Activated CD4-positive, alpha-beta T cell treated with anti-CD3 and anti-CD28 coated beads, Interleukin-2, amount 10 ng/mL, durations not matched to agents 24 days and 14 days (primary cell): ENCODE measurements at regions not wholly inside any gene's neighbourhood (a gene's known extent, or its start where the extent isn't known, plus 50 kb on each side); places are given as distances from the start of the nearest gene placed in this dataset.

Source experiments
- DNase-seq: peaks from one replicate; pipeline ENCODE4 v3.0.0; 2022
- H3K27ac Mint-ChIP-seq: one replicate; pipeline ENCODE4 v1.8.0; 2022; ENCODE audit warnings: mild to moderate bottlenecking, mixed read lengths
- H3K27me3 Mint-ChIP-seq: one replicate; pipeline ENCODE4 v1.8.0; 2022; ENCODE audit warnings: mixed read lengths
- H3K36me3 Mint-ChIP-seq: one replicate; pipeline ENCODE4 v1.8.0; 2022; ENCODE audit warnings: low read depth, mild to moderate bottlenecking, mixed read lengths
- H3K4me1 Mint-ChIP-seq: one replicate; pipeline ENCODE4 v1.8.0; 2021; ENCODE audit warnings: mixed read lengths
- H3K4me3 Mint-ChIP-seq: one replicate; pipeline ENCODE4 v1.8.0; 2022; ENCODE audit warnings: mild to moderate bottlenecking, moderate library complexity, mixed read lengths
- H3K9me3 Mint-ChIP-seq: one replicate; pipeline ENCODE4 v1.8.0; 2021; ENCODE audit warnings: mixed read lengths
- intact Hi-C: fragments of 100-400 bp; cut with micrococcal nuclease; formaldehyde crosslinking; loops from one replicate; pipeline ENCODE4 v1.15.1; 2023

DNA sequence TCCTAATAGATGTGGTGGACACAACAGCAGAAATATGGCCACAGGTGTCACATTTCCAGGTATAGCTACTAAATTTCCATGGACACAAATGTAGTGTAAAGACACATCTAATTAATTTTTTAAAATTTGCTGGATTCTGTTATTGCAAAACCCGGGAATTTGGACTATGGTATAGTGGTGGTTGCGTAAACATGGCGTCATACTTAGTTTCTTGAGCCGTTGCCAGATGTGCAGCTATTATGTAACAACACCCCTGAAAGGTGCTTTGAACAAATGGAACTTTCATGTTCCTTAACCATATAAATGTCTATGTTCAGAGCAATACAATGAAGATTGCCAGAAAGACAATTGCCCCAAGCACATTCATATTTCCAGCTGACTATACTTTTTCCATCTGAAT is 85.9 kb downstream of the HRH4 start:
- Mint-ChIP-seq H3K9me3 (no peaks in the 10 kb centered on the region), H3K4me3 (no peak overlapping the region)

DNA sequence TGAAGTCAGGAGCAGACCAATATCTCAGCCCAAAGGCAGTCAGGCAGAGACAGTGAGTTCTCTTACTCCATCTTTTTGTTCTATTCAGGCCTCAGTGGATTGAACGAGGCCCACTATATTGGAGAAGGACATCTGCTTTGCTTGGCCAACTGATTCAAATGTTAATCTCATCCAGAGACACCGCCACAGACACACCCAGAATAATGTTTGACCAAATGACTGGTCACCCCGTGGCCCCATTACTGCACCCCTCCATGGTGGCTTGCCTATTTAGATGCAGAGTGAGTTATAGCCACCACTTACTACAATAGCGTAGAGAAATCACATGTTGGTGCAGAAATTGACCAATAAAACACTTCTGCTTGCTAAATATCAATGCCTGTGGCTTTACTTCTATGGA is 88.1 kb downstream of the HRH4 start:
- Mint-ChIP-seq H3K27me3 (peaks cover 3% of the 10 kb centered on the region), H3K36me3 (no peaks in the 10 kb centered on the region), H3K9me3 (no peaks in the 10 kb centered on the region), H3K4me3 (no peak overlapping the region), H3K4me1 (no peaks in the 10 kb centered on the region), H3K27ac (no peak overlapping the region)
- intact Hi-C loops, result no loop called here
- DNase-seq, result no peak

More for the DNA sequence above, 85.9 kb downstream of the HRH4 start:
- no peaks in the 10 kb centered on the region for H3K4me1 Mint-ChIP-seq
- no peaks in the 10 kb centered on the region for H3K36me3 Mint-ChIP-seq
- DNase-seq, result no peak
- intact Hi-C loops, result no loop called here
- H3K27me3 Mint-ChIP-seq, result peaks cover 1% of the 10 kb centered on the region
- H3K27ac Mint-ChIP-seq, result no peak overlapping the region

DNA sequence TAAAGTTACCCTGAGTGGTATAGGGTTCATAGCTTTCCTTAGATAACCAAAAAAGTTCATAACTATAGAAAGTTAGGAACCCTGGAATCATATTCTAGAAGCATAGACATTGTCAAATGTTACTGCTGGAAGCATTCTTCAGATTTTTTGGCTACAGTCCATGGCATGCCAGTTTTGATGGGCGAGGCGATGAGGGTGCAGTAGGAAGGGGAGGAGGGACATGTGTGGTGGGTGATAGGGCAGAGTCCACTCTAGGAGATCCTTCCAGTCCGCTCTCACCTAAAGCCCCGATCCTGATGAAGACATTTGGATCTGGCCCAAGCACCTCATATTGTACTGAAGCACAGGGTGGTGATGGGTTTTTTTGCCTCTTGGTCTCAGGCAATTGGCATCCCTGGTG is 91.8 kb downstream of the HRH4 start:
- Mint-ChIP-seq H3K4me3 (no peak overlapping the region), H3K27me3 (peaks cover 8% of the 10 kb centered on the region), H3K4me1 (no peaks in the 10 kb centered on the region), H3K27ac (no peak overlapping the region), H3K9me3 (no peaks in the 10 kb centered on the region), H3K36me3 (no peaks in the 10 kb centered on the region)
- no peak for DNase-seq
- intact Hi-C loops, result no loop called here

DNA sequence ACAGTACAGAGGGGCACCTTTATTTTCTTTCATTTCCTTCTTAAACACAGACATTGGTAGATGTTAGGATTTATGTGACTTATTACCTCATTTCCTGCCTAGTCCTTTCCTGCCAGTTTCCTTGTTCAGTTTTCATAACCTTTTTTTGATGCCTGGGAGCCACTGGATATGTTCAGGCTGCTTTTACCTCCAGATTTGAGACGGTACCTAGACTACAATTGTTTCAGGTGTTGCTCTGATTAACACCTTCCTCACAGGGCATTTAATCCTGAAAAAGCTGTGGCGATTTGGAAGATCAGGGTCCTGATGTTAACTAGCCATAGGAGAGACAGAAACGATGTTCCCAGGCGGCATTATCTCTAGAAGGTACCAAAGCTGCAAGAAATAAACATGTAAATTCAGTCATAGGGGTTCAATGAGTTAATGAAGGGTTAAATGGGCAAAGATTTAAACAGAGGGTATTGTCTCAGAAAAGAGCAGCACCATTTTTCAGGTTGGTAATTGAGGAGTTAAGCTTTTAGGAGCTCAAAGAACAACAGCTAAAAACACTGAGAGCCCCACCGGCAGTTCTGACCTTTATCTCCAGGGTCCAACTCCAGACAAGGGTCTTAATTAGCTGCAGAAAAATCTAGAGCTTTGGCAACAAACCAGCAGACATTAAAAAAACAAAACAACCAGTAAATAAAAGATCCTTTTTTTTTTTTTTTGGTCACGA is 93.3 kb downstream of the HRH4 start:
- no peaks in the 10 kb centered on the region for H3K9me3 Mint-ChIP-seq
- no peak for DNase-seq
- H3K27ac Mint-ChIP-seq, result no peak overlapping the region
- intact Hi-C loops, result no loop called here
- peaks cover 8% of the 10 kb centered on the region for H3K27me3 Mint-ChIP-seq
- H3K4me1 Mint-ChIP-seq, result no peaks in the 10 kb centered on the region
- no peak overlapping the region for H3K4me3 Mint-ChIP-seq
- no peaks in the 10 kb centered on the region for H3K36me3 Mint-ChIP-seq

DNA sequence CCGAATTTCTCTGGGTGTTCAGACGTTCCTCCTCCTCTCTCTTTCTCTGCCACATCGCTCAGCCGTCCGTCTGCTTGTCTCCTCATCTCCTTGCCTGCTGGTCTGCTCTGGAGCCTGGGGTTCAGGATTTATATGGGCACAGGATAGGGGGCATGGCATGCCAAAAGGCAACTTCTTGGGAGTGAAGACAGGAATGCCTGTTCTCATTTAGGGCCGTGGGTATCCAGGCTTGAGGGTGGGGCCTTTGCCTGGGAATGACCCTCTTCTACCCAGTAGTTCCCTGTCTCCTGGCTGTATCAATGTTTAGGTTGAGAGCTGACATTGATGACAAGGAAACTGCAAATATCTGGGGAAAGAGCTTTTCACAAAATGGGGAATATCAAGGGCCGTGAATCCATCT is 98.0 kb downstream of the HRH4 start:
- H3K27me3 Mint-ChIP-seq, result peaks cover 7% of the 10 kb centered on the region
- no peaks in the 10 kb centered on the region for H3K36me3 Mint-ChIP-seq
- H3K4me3 Mint-ChIP-seq, result no peak overlapping the region
- intact Hi-C loops, result no loop called here
- no peaks in the 10 kb centered on the region for H3K9me3 Mint-ChIP-seq
- H3K27ac Mint-ChIP-seq, result no peak overlapping the region
- no peaks in the 10 kb centered on the region for H3K4me1 Mint-ChIP-seq
- no peak for DNase-seq

DNA sequence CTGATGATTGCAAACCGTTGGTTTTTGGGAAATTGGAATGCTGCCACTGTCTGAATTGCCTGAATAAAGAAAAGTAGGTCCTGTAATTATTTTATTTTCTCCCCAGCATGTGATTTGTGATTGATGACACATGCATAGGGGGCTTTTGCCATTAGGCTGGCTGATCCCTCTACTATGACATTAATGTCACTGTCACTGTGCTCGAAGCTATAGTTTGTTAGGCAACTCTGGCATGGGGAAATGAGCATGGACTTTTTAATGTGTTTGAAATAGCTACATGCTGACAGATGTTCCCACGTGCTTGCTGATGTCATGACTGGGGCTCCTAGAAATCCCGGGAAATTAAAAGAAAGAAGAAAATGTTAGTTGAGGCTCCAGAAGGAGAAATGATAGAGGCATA is 99.1 kb downstream of the HRH4 start:
- no peaks in the 10 kb centered on the region for H3K4me1 Mint-ChIP-seq
- H3K4me3 Mint-ChIP-seq, result no peak overlapping the region
- intact Hi-C loops, result no loop called here
- no peak for DNase-seq
- no peak overlapping the region for H3K27ac Mint-ChIP-seq
- H3K27me3 Mint-ChIP-seq, result peaks cover 2% of the 10 kb centered on the region
- H3K36me3 Mint-ChIP-seq, result no peaks in the 10 kb centered on the region
- H3K9me3 Mint-ChIP-seq, result no peaks in the 10 kb centered on the region

DNA sequence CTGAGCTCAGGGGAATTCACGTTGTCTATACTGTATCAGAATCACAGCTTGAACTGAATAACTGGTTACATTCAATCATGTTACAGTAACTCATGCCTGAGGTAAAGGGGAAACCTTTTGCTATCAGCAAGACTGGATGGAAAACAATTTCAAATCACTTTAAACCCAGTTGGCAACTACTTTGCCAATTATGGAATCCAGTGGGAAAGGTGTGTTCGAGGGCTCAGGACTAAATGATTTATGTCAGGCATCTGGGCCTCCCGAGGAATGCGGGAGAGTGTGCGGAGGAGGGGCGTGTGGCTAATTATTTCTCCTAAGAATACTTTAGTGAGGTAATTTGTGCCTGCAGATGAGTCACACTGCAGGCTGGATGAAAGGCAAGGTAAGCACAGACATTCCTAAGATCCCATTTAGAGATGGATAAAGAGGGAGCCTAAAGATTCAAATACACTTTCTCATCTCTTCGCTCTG is 100.1 kb downstream of the HRH4 start:
- no peaks in the 10 kb centered on the region for H3K36me3 Mint-ChIP-seq
- no peak overlapping the region for H3K27ac Mint-ChIP-seq
- no peaks in the 10 kb centered on the region for H3K27me3 Mint-ChIP-seq
- H3K9me3 Mint-ChIP-seq, result no peaks in the 10 kb centered on the region
- no peaks in the 10 kb centered on the region for H3K4me1 Mint-ChIP-seq
- H3K4me3 Mint-ChIP-seq, result no peak overlapping the region
- no peak for DNase-seq
- intact Hi-C loops, result no loop called here

DNA sequence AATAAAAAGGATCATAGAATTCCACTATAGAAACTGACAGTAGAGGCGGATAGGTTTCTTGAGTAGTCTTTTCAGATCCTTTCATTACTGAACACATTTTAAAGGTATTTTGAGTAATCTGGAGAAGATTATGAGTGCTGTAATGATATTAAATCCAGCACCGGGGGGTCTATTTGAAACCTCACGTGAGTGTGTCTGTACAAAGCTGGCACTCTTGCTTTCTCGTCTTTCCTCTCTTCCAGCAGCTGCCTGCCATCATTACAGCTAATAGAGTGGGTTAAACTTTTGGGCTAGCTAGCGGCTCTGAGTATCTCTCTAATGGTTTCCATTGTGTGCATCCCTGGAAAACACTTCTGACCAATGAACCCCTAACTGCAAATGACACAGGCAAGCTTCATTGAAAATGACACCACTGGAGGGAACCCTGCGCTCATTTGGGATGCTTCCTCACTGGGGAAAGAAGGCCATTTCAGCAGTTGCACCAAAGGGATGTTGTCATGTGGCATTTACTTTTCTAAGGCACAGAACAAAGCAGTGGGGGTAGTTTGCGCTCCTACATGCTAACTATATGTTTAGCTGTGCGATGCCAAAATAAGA is 101.0 kb downstream of the HRH4 start:
- no peak overlapping the region for H3K4me3 Mint-ChIP-seq

DNA sequence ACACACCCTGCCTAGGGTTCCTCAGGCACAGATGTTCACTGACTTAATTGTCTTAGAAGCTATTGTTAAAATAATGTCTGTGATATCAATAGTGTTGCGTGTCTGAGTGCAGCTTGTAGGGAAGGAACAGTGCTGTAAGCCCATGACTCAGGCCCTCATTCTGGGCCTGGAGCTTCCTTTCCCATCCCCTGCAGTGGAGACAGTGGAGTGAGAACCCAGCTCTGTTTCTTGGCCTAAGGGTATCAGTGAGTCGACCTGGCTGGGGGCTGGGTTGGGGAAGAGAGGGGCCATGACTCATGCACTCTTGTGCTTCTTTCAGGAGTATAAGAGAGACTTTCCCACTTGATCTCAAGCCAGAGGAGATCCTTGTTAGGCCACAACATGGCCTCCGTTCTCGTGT is 106.8 kb downstream of the HRH4 start:
- no peak overlapping the region for H3K4me3 Mint-ChIP-seq
- no peaks in the 10 kb centered on the region for H3K4me1 Mint-ChIP-seq
- H3K36me3 Mint-ChIP-seq, result no peaks in the 10 kb centered on the region
- intact Hi-C loops, result no loop called here
- no peaks in the 10 kb centered on the region for H3K9me3 Mint-ChIP-seq
- H3K27me3 Mint-ChIP-seq, result no peaks in the 10 kb centered on the region
- peak; percentile 31 for DNase-seq
- no peak overlapping the region for H3K27ac Mint-ChIP-seq

More for the DNA sequence above, 101.0 kb downstream of the HRH4 start:
- Mint-ChIP-seq H3K9me3 (no peaks in the 10 kb centered on the region), H3K27me3 (no peaks in the 10 kb centered on the region), H3K4me1 (no peaks in the 10 kb centered on the region), H3K27ac (no peak overlapping the region), H3K36me3 (no peaks in the 10 kb centered on the region)
- DNase-seq, result no peak
- intact Hi-C loops, result no loop called here

DNA sequence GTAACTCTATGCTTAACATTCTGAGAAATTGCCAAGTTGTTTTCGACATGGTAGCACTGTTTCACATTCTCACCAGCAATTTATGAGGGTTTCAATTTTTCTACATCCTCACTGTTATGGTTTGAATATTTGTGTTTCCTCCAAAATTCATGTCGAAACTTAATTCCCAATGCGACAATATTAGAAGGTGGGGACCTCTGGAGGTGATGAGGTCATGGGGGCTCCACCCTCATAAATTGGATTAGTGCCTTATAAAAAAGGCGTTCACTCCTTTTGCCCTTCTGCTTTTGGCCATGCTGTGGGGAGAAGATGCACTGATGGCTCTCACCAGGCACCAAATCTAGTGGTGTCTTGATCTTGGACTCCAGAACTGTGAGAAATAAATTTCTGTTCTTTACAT is 110.3 kb downstream of the HRH4 start:
- no peak overlapping the region for H3K4me3 Mint-ChIP-seq
- no peaks in the 10 kb centered on the region for H3K4me1 Mint-ChIP-seq
- no peaks in the 10 kb centered on the region for H3K36me3 Mint-ChIP-seq
- peaks cover 1% of the 10 kb centered on the region for H3K27me3 Mint-ChIP-seq
- DNase-seq, result no peak
- H3K9me3 Mint-ChIP-seq, result no peaks in the 10 kb centered on the region
- no peak overlapping the region for H3K27ac Mint-ChIP-seq
- intact Hi-C loops, result no loop called here

DNA sequence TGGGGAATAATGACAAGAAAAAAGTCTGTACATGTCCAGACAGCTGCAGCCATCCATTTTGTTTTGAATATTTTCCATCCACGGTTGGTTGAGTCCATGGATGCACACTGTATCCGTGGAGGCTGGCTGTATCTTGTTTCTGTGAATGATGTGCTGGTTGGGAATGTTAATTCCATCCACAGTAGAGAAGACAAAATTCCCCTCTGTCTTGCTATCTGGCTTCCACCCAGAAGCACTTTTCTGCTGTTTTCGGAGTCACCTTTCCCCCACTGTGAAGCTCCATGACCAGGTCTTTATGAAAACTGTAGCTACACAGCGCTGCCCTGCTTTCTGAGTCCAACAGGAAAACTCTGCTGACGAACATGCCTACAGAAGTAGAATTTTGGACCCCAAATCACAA is 122.3 kb downstream of the HRH4 start:
- H3K27ac Mint-ChIP-seq, result no peak overlapping the region
- no peak overlapping the region for H3K4me3 Mint-ChIP-seq
- intact Hi-C loops, result no loop called here
- no peaks in the 10 kb centered on the region for H3K4me1 Mint-ChIP-seq
- no peak for DNase-seq
- H3K9me3 Mint-ChIP-seq, result no peaks in the 10 kb centered on the region
- H3K36me3 Mint-ChIP-seq, result no peaks in the 10 kb centered on the region
- peaks cover 4% of the 10 kb centered on the region for H3K27me3 Mint-ChIP-seq

DNA sequence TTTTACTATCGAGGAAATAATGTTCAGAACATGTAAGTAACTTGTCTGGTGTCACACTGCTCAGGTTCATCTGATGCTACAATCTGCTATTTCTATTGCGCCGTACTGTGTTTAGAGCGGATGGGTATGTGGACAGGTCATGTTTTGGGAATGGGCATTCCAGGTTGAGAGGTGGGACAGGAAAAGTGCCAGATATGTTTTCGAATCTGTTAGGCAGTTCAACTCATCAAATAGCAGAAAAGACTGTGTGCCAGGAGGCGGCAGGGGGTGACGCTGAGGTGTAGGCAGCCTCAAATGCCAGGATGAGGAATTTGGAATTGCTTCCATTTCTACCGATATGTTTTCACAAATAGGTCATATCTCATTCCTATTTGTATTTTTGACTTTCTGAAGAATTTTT is 123.8 kb downstream of the HRH4 start:
- no peak overlapping the region for H3K27ac Mint-ChIP-seq
- no peak overlapping the region for H3K4me3 Mint-ChIP-seq
- intact Hi-C loops, result no loop called here
- H3K36me3 Mint-ChIP-seq, result no peaks in the 10 kb centered on the region
- H3K27me3 Mint-ChIP-seq, result peaks cover 4% of the 10 kb centered on the region
- no peaks in the 10 kb centered on the region for H3K4me1 Mint-ChIP-seq
- DNase-seq, result no peak
- no peaks in the 10 kb centered on the region for H3K9me3 Mint-ChIP-seq

DNA sequence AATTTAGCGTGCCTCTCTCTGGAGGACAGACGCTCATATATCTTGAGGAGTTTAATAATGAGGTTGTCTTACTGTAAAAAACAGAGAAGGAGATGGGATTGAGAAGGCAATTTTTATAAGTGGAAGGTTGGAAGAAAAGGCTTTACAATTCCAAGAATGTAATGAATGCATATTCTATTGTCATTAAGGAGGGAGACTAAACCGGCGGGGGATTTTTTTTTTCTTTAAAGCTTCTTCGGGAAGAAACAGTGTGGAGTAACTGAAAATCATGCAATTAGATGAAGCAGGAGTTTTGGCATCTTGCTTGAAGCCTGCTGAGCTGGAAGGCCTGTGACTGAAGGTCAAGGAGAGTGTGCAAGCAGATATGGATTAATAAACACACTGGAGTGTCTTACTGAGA is 124.4 kb downstream of the HRH4 start:
- DNase-seq, result no peak
- Mint-ChIP-seq H3K4me1 (no peaks in the 10 kb centered on the region), H3K4me3 (no peak overlapping the region), H3K27me3 (peaks cover 4% of the 10 kb centered on the region), H3K9me3 (no peaks in the 10 kb centered on the region), H3K36me3 (no peaks in the 10 kb centered on the region), H3K27ac (no peak overlapping the region)
- intact Hi-C loops, result no loop called here

DNA sequence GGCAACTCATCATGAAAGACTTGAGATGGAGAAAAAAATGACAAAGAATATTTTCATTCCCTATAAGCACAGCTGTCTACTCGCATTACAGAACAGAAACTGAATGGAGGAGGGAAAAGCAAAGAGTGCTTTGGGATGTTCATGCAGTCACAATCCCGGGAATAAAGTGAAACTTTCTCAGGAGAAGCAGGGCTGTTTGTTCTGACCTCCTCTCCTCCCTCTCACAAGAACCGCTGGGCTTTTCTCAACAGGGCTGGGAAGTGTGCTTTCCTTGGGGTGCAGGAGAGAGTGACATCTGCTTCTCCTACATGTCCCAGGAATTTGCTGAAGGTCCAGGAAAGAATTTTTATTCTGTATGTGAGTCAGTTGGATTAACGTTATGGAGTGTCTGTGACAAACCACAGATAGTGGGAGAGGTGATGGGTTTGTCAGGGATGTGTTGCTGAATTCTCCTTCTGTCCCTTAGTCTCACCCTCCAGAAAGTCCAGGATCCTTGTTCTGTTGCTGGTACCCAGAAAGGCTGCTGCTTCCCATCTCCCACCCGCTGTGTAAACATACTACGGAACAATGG is 125.6 kb downstream of the HRH4 start:
- Mint-ChIP-seq H3K27ac (no peak overlapping the region), H3K36me3 (no peaks in the 10 kb centered on the region), H3K9me3 (no peaks in the 10 kb centered on the region), H3K4me1 (no peaks in the 10 kb centered on the region), H3K4me3 (no peak overlapping the region), H3K27me3 (peaks cover 4% of the 10 kb centered on the region)
- DNase-seq, result no peak
- intact Hi-C loops, result no loop called here
